GM23338 (cell line): ENCODE measurements at regions not wholly inside any gene's neighbourhood (a gene's known extent, or its start where the extent isn't known, plus 50 kb on each side); places are given as distances from the start of the nearest gene placed in this dataset.

Experiments
- ATAC-seq: fragments of 200-7000 bp; cut with Tn5 transposase; 3 replicates; pipeline ENCODE4 v1.9.1; 2020
- DNase-seq: peaks from one replicate; pipeline ENCODE4 v3.0.0-alpha.2; 2015; ENCODE audit warnings: low spot score
- H2AFZ ChIP-seq: fragments of 200-600 bp; sonication (generic); 2 replicates; pipeline ENCODE4 v1.8.0; 2016; ENCODE audit warnings: antibody characterized with exemption, mild to moderate bottlenecking, moderate library complexity
- H3F3A ChIP-seq: fragments of 200-600 bp; sonication (generic); replicated peaks from 2 replicates; pipeline ENCODE4 v1.8.0; 2017; ENCODE audit warnings: antibody characterized with exemption, mixed run types, low read depth
- H3K27ac ChIP-seq: fragments of 200-600 bp; sonication (generic); 2 replicates; pipeline ENCODE4 v1.6.1; 2016; ENCODE audit warnings: low read depth
- H3K27me3 ChIP-seq: fragments of 200-600 bp; sonication (generic); 2 replicates; pipeline ENCODE4 v1.8.0; 2016; ENCODE audit warnings: mild to moderate bottlenecking, mixed run types, moderate library complexity; ENCODE audit not compliant: insufficient read depth
- H3K36me3 ChIP-seq: fragments of 200-600 bp; sonication (generic); 2 replicates; pipeline ENCODE4 v1.8.0; 2016; ENCODE audit warnings: mild to moderate bottlenecking; ENCODE audit not compliant: insufficient read depth
- H3K4me1 ChIP-seq: fragments of 200-600 bp; sonication (generic); 2 replicates; pipeline ENCODE4 v1.8.0; 2016; ENCODE audit warnings: mild to moderate bottlenecking, moderate library complexity; ENCODE audit not compliant: insufficient read depth
- H3K4me2 ChIP-seq: fragments of 200-600 bp; sonication (generic); 2 replicates; pipeline ENCODE4 v1.7.1; 2017; ENCODE audit warnings: mixed run types
- H3K4me3 ChIP-seq: fragments of 200-600 bp; sonication (generic); 2 replicates; pipeline ENCODE4 v1.6.1; 2016; ENCODE audit warnings: mixed run types
- H3K79me2 ChIP-seq: fragments of 200-600 bp; sonication (generic); replicated peaks from 2 replicates; pipeline ENCODE4 v1.8.0; 2017; ENCODE audit warnings: mild to moderate bottlenecking; ENCODE audit not compliant: insufficient read depth
- H3K9me2 ChIP-seq: fragments of 200-600 bp; sonication (generic); 2 replicates; pipeline ENCODE4 v1.8.0; 2017; ENCODE audit not compliant: insufficient read depth
- H4K20me1 ChIP-seq: fragments of 200-600 bp; sonication (generic); replicated peaks from 2 replicates; pipeline ENCODE4 v1.8.0; 2017; ENCODE audit warnings: mild to moderate bottlenecking; ENCODE audit not compliant: insufficient read depth
- H3K27ac Mint-ChIP-seq: 2 replicates; pipeline ENCODE4 v1.8.0; 2020; ENCODE audit warnings: inconsistent platforms, mild to moderate bottlenecking, moderate library complexity, mixed read lengths
- H3K27me3 Mint-ChIP-seq: 3 replicates; pipeline ENCODE4 v1.8.0; 2022; ENCODE audit warnings: low read depth, mild to moderate bottlenecking, moderate library complexity, mixed read lengths, inconsistent platforms; ENCODE audit not compliant: insufficient read depth, poor library complexity
- H3K36me3 Mint-ChIP-seq: 3 replicates; pipeline ENCODE4 v1.8.0; 2021; ENCODE audit warnings: low read depth, mild to moderate bottlenecking, inconsistent platforms, moderate library complexity, mixed read lengths
- H3K4me1 Mint-ChIP-seq: 3 replicates; pipeline ENCODE4 v1.8.0; 2020; ENCODE audit warnings: mild to moderate bottlenecking, inconsistent platforms, mixed read lengths
- H3K4me3 Mint-ChIP-seq: 3 replicates; pipeline ENCODE4 v1.8.0; 2021; ENCODE audit warnings: moderate library complexity, mild to moderate bottlenecking, inconsistent platforms, mixed read lengths
- H3K9me3 Mint-ChIP-seq: 3 replicates; pipeline ENCODE4 v1.8.0; 2020; ENCODE audit warnings: moderate library complexity, mild to moderate bottlenecking, inconsistent platforms, mixed read lengths
- CREB1 ChIP-seq: fragments of 250-450 bp; sonication (Bioruptor Pico); IDR thresholded peaks from 2 replicates; pipeline ENCODE4 v1.5.0; 2020; ENCODE audit warnings: low read depth, mild to moderate bottlenecking, moderate library complexity
- EZH2 ChIP-seq: fragments of 200-600 bp; sonication (generic); IDR thresholded peaks from one replicate; pipeline ENCODE4 v1.8.0; 2017; ENCODE audit warnings: antibody characterized with exemption, mild to moderate bottlenecking, low read depth; ENCODE audit not compliant: unreplicated experiment
- EZH2phosphoT487 ChIP-seq: fragments of 200-600 bp; sonication (generic); IDR thresholded peaks from one replicate; pipeline ENCODE4 v1.8.1; 2018; ENCODE audit warnings: antibody characterized with exemption; ENCODE audit not compliant: unreplicated experiment
- JUNB ChIP-seq: IDR thresholded peaks from one replicate; pipeline ENCODE4 v1.6.1; 2016; ENCODE audit warnings: antibody characterized with exemption; ENCODE audit not compliant: unreplicated experiment
- NANOG ChIP-seq: IDR thresholded peaks from 2 replicates; pipeline ENCODE4 v1.6.1; 2016; ENCODE audit warnings: antibody characterized with exemption, borderline replicate concordance
- POLR2AphosphoS5 ChIP-seq: IDR thresholded peaks from 2 replicates; pipeline ENCODE4 v1.6.1; 2016; ENCODE audit warnings: antibody characterized with exemption, low read depth
- STAT1 ChIP-seq: IDR thresholded peaks from one replicate; pipeline ENCODE4 v1.6.1; 2016; ENCODE audit warnings: antibody characterized with exemption; ENCODE audit not compliant: unreplicated experiment
- ZNF114 ChIP-seq: fragments of 250-450 bp; sonication (Bioruptor Pico); IDR thresholded peaks from 2 replicates; pipeline ENCODE4 v1.5.0; 2020; ENCODE audit warnings: mild to moderate bottlenecking, moderate library complexity
- ZNF331 ChIP-seq: fragments of 250-450 bp; sonication (Bioruptor Pico); IDR thresholded peaks from 2 replicates; pipeline ENCODE4 v1.5.0; 2020; ENCODE audit warnings: low read depth, mild to moderate bottlenecking, moderate library complexity
- TF ChIP-seq, protein P1 (sequence below): IDR thresholded peaks from one replicate; pipeline ENCODE4 v1.6.1; 2018; ENCODE audit warnings: antibody characterized with exemption; ENCODE audit not compliant: unreplicated experiment
- TF ChIP-seq, protein P2 (sequence below): IDR thresholded peaks from 2 replicates; pipeline ENCODE4 v1.6.1; 2016; ENCODE audit warnings: antibody characterized with exemption
- TF ChIP-seq, protein P3 (sequence below), 2 experiments: fragments of 200-600 bp in 1 of 2; sonication (generic) in 1 of 2; conservative IDR thresholded peaks; 2 replicates each; pipeline versions ENCODE4 v1.5.1 to v1.6.1; 2016 to 2017; ENCODE audit warnings: antibody characterized with exemption in 2 of 2, low read depth in 2 of 2, mild to moderate bottlenecking in 2 of 2, moderate library complexity in 1 of 2
- TF ChIP-seq, protein P4 (sequence below): fragments of 250-450 bp; sonication (Bioruptor Pico); IDR thresholded peaks from 2 replicates; pipeline ENCODE4 v1.5.0; 2020; ENCODE audit warnings: mild to moderate bottlenecking, moderate library complexity

DNA sequence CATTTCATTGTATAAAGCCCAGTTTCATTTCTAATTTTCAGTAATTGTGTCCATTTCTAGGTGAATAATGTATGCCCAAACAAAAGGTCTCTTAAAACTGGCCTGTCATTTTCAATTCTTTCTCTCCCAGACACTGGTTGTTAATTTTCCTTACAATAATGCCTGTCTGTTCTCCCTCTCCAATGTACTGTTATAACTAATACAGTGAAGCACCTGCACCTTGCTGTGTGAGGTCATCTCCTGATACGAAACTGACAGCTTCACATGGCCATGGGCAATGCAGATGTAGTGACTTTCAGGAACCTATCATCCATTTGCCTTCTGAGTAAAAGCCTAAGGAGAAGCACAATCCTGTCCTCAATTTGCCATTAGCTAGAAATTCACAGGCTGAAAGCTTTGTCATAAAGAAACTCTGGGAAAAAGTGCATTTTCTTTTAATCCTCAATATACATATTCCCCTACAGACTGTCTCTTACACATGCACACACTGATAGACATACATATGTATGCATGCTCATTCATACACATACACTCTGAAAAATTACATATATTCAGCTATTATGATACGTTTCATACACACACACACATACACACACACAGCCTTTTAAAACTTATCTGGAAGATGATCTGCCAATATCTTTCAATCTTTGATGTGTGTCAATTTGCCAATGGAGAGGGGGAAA is 1030.3 kb downstream of the TDRD15 start:
- H3K4me2 ChIP-seq = no peak overlapping the region
- H3K4me1 ChIP-seq = no peaks in the 10 kb centered on the region
- Mint-ChIP-seq H3K9me3 (peaks cover 27% of the 10 kb centered on the region), H3K4me1 (peaks cover 2% of the 10 kb centered on the region), H3K4me3 (no peak overlapping the region), H3K27me3 (peaks cover 3% of the 10 kb centered on the region), H3K27ac (no peak overlapping the region), H3K36me3 (peaks cover 17% of the 10 kb centered on the region)
- H3K27me3 ChIP-seq = no peaks in the 10 kb centered on the region
- H3K36me3 ChIP-seq = no peaks in the 10 kb centered on the region
- no peaks in the 10 kb centered on the region for H4K20me1 ChIP-seq
- H3K4me3 ChIP-seq = no peak overlapping the region
- no peaks in the 10 kb centered on the region for H3K9me2 ChIP-seq
- ATAC-seq (no peak), DNase-seq (no peak)
- TF ChIP-seq EZH2phosphoT487 (no peak), POLR2AphosphoS5 (no peak), JUNB (no peak), STAT1 (no peak), CREB1 (CRISPR knock-in tag) (no peak), ZNF331 (CRISPR knock-in tag) (no peak), EZH2 (no peak), NANOG (no peak), ZNF114 (CRISPR knock-in tag) (no peak)
- TF ChIP-seq, protein P1, sequence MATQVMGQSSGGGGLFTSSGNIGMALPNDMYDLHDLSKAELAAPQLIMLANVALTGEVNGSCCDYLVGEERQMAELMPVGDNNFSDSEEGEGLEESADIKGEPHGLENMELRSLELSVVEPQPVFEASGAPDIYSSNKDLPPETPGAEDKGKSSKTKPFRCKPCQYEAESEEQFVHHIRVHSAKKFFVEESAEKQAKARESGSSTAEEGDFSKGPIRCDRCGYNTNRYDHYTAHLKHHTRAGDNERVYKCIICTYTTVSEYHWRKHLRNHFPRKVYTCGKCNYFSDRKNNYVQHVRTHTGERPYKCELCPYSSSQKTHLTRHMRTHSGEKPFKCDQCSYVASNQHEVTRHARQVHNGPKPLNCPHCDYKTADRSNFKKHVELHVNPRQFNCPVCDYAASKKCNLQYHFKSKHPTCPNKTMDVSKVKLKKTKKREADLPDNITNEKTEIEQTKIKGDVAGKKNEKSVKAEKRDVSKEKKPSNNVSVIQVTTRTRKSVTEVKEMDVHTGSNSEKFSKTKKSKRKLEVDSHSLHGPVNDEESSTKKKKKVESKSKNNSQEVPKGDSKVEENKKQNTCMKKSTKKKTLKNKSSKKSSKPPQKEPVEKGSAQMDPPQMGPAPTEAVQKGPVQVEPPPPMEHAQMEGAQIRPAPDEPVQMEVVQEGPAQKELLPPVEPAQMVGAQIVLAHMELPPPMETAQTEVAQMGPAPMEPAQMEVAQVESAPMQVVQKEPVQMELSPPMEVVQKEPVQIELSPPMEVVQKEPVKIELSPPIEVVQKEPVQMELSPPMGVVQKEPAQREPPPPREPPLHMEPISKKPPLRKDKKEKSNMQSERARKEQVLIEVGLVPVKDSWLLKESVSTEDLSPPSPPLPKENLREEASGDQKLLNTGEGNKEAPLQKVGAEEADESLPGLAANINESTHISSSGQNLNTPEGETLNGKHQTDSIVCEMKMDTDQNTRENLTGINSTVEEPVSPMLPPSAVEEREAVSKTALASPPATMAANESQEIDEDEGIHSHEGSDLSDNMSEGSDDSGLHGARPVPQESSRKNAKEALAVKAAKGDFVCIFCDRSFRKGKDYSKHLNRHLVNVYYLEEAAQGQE = no peak
- TF ChIP-seq, protein P2, sequence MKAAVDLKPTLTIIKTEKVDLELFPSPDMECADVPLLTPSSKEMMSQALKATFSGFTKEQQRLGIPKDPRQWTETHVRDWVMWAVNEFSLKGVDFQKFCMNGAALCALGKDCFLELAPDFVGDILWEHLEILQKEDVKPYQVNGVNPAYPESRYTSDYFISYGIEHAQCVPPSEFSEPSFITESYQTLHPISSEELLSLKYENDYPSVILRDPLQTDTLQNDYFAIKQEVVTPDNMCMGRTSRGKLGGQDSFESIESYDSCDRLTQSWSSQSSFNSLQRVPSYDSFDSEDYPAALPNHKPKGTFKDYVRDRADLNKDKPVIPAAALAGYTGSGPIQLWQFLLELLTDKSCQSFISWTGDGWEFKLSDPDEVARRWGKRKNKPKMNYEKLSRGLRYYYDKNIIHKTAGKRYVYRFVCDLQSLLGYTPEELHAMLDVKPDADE = no peak
- TF ChIP-seq, protein P3, sequence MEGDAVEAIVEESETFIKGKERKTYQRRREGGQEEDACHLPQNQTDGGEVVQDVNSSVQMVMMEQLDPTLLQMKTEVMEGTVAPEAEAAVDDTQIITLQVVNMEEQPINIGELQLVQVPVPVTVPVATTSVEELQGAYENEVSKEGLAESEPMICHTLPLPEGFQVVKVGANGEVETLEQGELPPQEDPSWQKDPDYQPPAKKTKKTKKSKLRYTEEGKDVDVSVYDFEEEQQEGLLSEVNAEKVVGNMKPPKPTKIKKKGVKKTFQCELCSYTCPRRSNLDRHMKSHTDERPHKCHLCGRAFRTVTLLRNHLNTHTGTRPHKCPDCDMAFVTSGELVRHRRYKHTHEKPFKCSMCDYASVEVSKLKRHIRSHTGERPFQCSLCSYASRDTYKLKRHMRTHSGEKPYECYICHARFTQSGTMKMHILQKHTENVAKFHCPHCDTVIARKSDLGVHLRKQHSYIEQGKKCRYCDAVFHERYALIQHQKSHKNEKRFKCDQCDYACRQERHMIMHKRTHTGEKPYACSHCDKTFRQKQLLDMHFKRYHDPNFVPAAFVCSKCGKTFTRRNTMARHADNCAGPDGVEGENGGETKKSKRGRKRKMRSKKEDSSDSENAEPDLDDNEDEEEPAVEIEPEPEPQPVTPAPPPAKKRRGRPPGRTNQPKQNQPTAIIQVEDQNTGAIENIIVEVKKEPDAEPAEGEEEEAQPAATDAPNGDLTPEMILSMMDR (conservative IDR thresholded peaks at IDR 0.05; ENCODE audit: low read depth in 2 of 2) = no peak
- TF ChIP-seq, protein P4, sequence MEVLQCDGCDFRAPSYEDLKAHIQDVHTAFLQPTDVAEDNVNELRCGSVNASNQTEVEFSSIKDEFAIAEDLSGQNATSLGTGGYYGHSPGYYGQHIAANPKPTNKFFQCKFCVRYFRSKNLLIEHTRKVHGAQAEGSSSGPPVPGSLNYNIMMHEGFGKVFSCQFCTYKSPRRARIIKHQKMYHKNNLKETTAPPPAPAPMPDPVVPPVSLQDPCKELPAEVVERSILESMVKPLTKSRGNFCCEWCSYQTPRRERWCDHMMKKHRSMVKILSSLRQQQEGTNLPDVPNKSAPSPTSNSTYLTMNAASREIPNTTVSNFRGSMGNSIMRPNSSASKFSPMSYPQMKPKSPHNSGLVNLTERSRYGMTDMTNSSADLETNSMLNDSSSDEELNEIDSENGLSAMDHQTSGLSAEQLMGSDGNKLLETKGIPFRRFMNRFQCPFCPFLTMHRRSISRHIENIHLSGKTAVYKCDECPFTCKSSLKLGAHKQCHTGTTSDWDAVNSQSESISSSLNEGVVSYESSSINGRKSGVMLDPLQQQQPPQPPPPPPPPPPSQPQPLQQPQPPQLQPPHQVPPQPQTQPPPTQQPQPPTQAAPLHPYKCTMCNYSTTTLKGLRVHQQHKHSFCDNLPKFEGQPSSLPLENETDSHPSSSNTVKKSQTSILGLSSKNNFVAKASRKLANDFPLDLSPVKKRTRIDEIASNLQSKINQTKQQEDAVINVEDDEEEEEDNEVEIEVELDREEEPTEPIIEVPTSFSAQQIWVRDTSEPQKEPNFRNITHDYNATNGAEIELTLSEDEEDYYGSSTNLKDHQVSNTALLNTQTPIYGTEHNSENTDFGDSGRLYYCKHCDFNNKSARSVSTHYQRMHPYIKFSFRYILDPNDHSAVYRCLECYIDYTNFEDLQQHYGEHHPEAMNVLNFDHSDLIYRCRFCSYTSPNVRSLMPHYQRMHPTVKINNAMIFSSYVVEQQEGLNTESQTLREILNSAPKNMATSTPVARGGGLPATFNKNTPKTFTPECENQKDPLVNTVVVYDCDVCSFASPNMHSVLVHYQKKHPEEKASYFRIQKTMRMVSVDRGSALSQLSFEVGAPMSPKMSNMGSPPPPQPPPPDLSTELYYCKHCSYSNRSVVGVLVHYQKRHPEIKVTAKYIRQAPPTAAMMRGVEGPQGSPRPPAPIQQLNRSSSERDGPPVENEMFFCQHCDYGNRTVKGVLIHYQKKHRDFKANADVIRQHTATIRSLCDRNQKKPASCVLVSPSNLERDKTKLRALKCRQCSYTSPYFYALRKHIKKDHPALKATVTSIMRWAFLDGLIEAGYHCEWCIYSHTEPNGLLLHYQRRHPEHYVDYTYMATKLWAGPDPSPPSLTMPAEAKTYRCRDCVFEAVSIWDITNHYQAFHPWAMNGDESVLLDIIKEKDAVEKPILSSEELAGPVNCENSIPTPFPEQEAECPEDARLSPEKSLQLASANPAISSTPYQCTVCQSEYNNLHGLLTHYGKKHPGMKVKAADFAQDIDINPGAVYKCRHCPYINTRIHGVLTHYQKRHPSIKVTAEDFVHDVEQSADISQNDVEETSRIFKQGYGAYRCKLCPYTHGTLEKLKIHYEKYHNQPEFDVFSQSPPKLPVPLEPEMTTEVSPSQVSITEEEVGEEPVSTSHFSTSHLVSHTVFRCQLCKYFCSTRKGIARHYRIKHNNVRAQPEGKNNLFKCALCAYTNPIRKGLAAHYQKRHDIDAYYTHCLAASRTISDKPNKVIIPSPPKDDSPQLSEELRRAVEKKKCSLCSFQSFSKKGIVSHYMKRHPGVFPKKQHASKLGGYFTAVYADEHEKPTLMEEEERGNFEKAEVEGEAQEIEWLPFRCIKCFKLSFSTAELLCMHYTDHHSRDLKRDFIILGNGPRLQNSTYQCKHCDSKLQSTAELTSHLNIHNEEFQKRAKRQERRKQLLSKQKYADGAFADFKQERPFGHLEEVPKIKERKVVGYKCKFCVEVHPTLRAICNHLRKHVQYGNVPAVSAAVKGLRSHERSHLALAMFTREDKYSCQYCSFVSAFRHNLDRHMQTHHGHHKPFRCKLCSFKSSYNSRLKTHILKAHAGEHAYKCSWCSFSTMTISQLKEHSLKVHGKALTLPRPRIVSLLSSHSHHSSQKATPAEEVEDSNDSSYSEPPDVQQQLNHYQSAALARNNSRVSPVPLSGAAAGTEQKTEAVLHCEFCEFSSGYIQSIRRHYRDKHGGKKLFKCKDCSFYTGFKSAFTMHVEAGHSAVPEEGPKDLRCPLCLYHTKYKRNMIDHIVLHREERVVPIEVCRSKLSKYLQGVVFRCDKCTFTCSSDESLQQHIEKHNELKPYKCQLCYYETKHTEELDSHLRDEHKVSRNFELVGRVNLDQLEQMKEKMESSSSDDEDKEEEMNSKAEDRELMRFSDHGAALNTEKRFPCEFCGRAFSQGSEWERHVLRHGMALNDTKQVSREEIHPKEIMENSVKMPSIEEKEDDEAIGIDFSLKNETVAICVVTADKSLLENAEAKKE (CRISPR knock-in tag) = no peak
- H3F3A ChIP-seq = no peaks in the 10 kb centered on the region
- H2AFZ ChIP-seq = no peak overlapping the region
- H3K27ac ChIP-seq = no peak overlapping the region
- H3K79me2 ChIP-seq = no peaks in the 10 kb centered on the region
